ENCODE measurements at regions not wholly inside any gene's neighbourhood (a gene's known extent, or its start where the extent isn't known, plus 50 kb on each side); places are given as distances from the start of the nearest gene placed in this dataset.

DNA sequence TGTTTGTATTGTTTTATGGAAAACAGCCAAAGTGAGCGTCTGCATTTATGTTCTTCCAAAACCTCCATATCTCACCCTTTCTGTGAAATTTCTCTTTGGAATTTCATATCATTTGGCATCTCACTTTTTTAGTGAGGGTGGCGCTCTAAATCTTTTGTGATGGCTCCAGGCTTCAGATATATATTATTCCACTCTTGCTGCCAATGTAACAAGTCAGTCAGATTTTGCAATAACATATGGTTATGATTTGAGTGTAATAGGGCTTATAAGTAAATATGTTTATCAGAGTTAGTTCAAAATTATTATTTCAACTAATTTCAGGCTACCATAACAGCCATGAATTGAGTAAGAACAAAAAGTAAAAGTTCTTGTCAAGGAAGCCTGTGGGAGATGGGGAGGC is 314.7 kb downstream of the PDGFC start:
- DNase-seq, result no peak
- TF ChIP-seq, protein P1, sequence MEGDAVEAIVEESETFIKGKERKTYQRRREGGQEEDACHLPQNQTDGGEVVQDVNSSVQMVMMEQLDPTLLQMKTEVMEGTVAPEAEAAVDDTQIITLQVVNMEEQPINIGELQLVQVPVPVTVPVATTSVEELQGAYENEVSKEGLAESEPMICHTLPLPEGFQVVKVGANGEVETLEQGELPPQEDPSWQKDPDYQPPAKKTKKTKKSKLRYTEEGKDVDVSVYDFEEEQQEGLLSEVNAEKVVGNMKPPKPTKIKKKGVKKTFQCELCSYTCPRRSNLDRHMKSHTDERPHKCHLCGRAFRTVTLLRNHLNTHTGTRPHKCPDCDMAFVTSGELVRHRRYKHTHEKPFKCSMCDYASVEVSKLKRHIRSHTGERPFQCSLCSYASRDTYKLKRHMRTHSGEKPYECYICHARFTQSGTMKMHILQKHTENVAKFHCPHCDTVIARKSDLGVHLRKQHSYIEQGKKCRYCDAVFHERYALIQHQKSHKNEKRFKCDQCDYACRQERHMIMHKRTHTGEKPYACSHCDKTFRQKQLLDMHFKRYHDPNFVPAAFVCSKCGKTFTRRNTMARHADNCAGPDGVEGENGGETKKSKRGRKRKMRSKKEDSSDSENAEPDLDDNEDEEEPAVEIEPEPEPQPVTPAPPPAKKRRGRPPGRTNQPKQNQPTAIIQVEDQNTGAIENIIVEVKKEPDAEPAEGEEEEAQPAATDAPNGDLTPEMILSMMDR (IDR thresholded peaks at IDR 0.05), result no peak
- intact Hi-C loops (cut with DNase I), result no loop called here
- Histone ChIP-seq H3K9me3 (no peaks in the 10 kb centered on the region), H3K4me1 (no peaks in the 10 kb centered on the region), H3K27ac (no peak overlapping the region), H3K36me3 (no peaks in the 10 kb centered on the region), H3K4me3 (no peak overlapping the region), H3K27me3 (ENCODE audit: low read depth) (no peaks in the 10 kb centered on the region)
- ATAC-seq, result no peak

DNA sequence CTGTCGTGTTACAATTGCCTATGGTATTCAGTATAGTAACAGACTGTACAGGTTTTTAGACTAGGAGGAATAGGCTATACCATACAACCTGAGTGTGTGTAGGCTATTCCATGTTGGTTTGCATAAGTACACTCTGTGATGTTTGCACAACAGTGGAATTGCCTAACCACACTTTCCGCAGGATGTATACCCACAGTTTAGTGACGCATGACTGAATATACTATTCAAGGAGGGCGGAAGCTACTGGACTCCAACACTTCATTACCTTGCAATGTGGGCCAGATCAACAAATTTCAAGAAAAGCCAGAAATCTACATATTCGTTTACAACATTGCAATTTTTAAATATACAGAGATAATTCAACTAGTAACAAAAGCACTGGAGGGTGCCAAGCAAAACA is 317.2 kb downstream of the PDGFC start:
- H3K9me3 ChIP-seq, result peaks cover 5% of the 10 kb centered on the region
- H3K27ac ChIP-seq, result no peak overlapping the region
- H3K36me3 ChIP-seq, result no peaks in the 10 kb centered on the region
- ATAC-seq (no peak), DNase-seq (no peak)
- H3K27me3 ChIP-seq (ENCODE audit: low read depth), result no peaks in the 10 kb centered on the region
- intact Hi-C loops (cut with DNase I), result no loop called here
- no peak overlapping the region for H3K4me3 ChIP-seq
- TF ChIP-seq, protein P1 (IDR thresholded peaks at IDR 0.05), result no peak
- no peaks in the 10 kb centered on the region for H3K4me1 ChIP-seq

DNA sequence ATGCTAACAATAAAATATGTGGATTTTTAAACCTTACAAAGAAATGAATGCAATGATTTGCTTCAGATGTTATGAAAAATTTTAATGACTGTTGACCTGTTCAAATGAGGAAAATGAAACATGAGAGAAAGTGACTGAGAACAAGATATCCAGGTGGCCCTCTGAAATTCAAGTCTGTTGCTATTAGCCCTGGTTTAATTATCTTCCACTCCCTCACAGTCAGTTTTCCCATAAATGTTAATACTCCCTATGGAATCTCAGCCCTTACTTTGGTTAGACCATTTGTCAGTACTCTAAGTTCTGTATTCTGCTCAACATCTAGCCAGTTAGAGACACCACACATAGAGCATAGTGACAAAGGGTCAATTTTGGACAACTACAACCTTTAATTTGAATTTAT is 327.8 kb downstream of the PDGFC start:
- no peaks in the 10 kb centered on the region for H3K27me3 ChIP-seq (ENCODE audit: low read depth)
- H3K4me3 ChIP-seq, result no peak overlapping the region
- H3K27ac ChIP-seq, result no peak overlapping the region
- DNase-seq, result no peak
- no peaks in the 10 kb centered on the region for H3K36me3 ChIP-seq
- TF ChIP-seq, protein P1 (IDR thresholded peaks at IDR 0.05), result no peak
- no peaks in the 10 kb centered on the region for H3K4me1 ChIP-seq
- intact Hi-C loops (cut with DNase I), result no loop called here
- H3K9me3 ChIP-seq, result no peaks in the 10 kb centered on the region
- ATAC-seq, result no peak

DNA sequence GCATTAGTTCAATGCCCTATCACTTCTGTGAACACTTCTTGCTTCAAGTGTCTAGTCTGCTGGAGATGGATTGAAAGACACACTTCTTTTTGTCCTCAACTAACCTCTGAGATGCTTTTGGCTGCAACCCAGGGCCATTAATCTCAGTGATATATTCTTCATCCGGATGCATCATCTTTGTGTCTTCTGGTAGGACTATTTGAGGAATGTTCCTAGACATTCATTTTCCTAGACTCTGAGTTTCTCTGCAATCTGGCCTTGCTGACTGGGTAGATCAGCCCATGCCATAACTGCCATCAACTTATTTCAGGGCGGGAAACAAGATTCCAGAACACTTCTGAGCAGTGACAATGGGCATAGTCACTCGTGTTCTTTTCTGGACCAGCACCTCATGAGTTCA is 329.4 kb downstream of the PDGFC start:
- no peaks in the 10 kb centered on the region for H3K9me3 ChIP-seq
- no peaks in the 10 kb centered on the region for H3K36me3 ChIP-seq
- no peaks in the 10 kb centered on the region for H3K4me1 ChIP-seq
- TF ChIP-seq, protein P1 (IDR thresholded peaks at IDR 0.05), result no peak
- H3K27ac ChIP-seq, result no peak overlapping the region
- no peaks in the 10 kb centered on the region for H3K27me3 ChIP-seq (ENCODE audit: low read depth)
- ATAC-seq (no peak), DNase-seq (no peak)
- intact Hi-C loops (cut with DNase I), result no loop called here
- no peak overlapping the region for H3K4me3 ChIP-seq

DNA sequence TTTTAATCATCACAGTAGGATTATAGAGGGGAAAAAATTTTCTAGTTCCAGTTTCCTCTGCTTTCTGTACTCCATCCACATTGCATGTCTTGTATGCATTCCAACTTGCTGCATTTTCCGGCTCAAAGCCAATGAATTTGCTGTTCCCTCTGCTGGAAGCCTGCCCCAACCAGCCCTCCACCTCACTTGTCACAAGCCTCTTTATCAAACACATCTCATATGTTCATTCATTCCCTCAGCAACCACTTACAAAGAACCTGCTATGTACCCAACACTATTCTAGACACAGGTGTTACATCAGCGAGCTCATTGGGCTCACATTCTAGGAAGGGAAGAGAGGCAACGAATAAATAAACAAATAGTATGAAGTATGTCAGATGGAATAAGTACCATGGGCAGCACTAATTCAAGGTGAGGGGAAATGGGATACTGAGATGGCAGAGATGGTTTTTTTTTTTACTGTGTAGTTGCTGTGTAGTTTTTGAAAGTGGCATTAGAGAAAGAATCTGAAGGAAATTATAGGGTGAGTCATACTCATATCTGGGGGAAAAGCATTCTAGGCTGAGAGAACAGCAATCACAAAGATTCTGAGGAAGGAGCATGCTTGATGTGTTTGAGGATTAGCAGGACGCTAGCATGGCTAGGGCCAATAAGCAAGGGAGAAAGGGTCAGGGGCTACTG is 332.5 kb downstream of the PDGFC start:
- Histone ChIP-seq H3K4me3 (no peak overlapping the region), H3K36me3 (no peaks in the 10 kb centered on the region), H3K27ac (no peak overlapping the region), H3K27me3 (ENCODE audit: low read depth) (no peaks in the 10 kb centered on the region), H3K9me3 (no peaks in the 10 kb centered on the region), H3K4me1 (no peaks in the 10 kb centered on the region)
- TF ChIP-seq, protein P1 (IDR thresholded peaks at IDR 0.05), result no peak
- ATAC-seq (peak; percentile 61 to 74), DNase-seq (peak; percentile 34)
- intact Hi-C loops (cut with DNase I), result no loop called here
